Liver (tissue), 8 donors: ENCODE measurements at regions not wholly inside any gene's neighbourhood (a gene's known extent, or its start where the extent isn't known, plus 50 kb on each side); places are given as distances from the start of the nearest gene placed in this dataset.

ENCODE experiments used
- DNase-seq: peaks from one replicate; pipeline ENCODE4 v3.0.0-alpha.2; 2017; ENCODE audit warnings: low spot score
- H3K27ac ChIP-seq, 2 donors: one replicate each; pipeline ENCODE4 v1.7.0; 2013; ENCODE audit warnings: inconsistent platforms in 2 of 2, low read length in 2 of 2, control low read depth in 1 of 2, low read depth in 1 of 2, mild to moderate bottlenecking in 1 of 2
- H3K27me3 ChIP-seq, 4 donors: one replicate each; pipeline versions ENCODE4 v1.6.1 to v1.7.0; 2013; ENCODE audit warnings: low read length in 3 of 4, inconsistent platforms in 1 of 4, mild to moderate bottlenecking in 1 of 4, moderate library complexity in 1 of 4; ENCODE audit not compliant: control insufficient read depth in 4 of 4, insufficient read depth in 4 of 4
- H3K36me3 ChIP-seq, 4 donors: one replicate each; pipeline versions ENCODE4 v1.6.1 to v1.7.0; 2013; ENCODE audit warnings: low read length in 3 of 4, mild to moderate bottlenecking in 3 of 4, low read depth in 1 of 4, moderate library complexity in 1 of 4; ENCODE audit not compliant: control insufficient read depth in 4 of 4, insufficient read depth in 3 of 4
- H3K4me1 ChIP-seq, 4 donors: one replicate each; pipeline versions ENCODE4 v1.6.1 to v1.7.0; 2013; ENCODE audit warnings: low read length in 3 of 4, mild to moderate bottlenecking in 3 of 4, moderate library complexity in 1 of 4; ENCODE audit not compliant: control insufficient read depth in 4 of 4, insufficient read depth in 4 of 4
- H3K4me3 ChIP-seq, 3 donors: one replicate each; pipeline versions ENCODE4 v1.6.1 to v1.7.0; 2013; ENCODE audit warnings: low read length in 3 of 3, control low read depth in 1 of 3, low read depth in 1 of 3, mild to moderate bottlenecking in 1 of 3
- H3K9ac ChIP-seq, 2 donors: one replicate each; pipeline ENCODE4 v1.7.0; 2013; ENCODE audit warnings: low read length in 2 of 2, mild to moderate bottlenecking in 2 of 2, moderate library complexity in 2 of 2, control low read depth in 1 of 2, low read depth in 1 of 2
- H3K9me3 ChIP-seq, 4 donors: one replicate each; pipeline versions ENCODE4 v1.6.1 to v1.7.0; 2013; ENCODE audit warnings: low read length in 3 of 4; ENCODE audit not compliant: control insufficient read depth in 4 of 4
- ATF3 ChIP-seq: IDR thresholded peaks from 2 replicates; pipeline ENCODE4 v1.6.1; 2016; ENCODE audit warnings: antibody characterized with exemption
- CTCF ChIP-seq: fragments of 150-350 bp; IDR thresholded peaks from 2 replicates; pipeline ENCODE4 v1.5.1; 2017; ENCODE audit warnings: improper control_type of control experiment, low read depth, low read length; ENCODE audit not compliant: missing input control
- EGR1 ChIP-seq, 2 donors: IDR thresholded peaks; 2 replicates each; pipeline ENCODE4 v1.6.1; 2016 to 2018; ENCODE audit warnings: antibody characterized with exemption in 2 of 2, low read depth in 2 of 2
- FOXA1 ChIP-seq: IDR thresholded peaks from 2 replicates; pipeline ENCODE4 v1.6.1; 2016; ENCODE audit warnings: antibody characterized with exemption
- FOXA2 ChIP-seq: IDR thresholded peaks from 2 replicates; pipeline ENCODE4 v1.6.1; 2016; ENCODE audit warnings: antibody characterized with exemption
- GABPA ChIP-seq, 2 donors: IDR thresholded peaks in 1 of 2; conservative IDR thresholded peaks in 1 of 2; 2 replicates each; pipeline ENCODE4 v1.6.1; 2016; ENCODE audit warnings: antibody characterized with exemption in 2 of 2, mild to moderate bottlenecking in 1 of 2, moderate library complexity in 1 of 2
- HNF4A ChIP-seq, 2 donors: conservative IDR thresholded peaks; 2 replicates each; pipeline ENCODE4 v1.6.1; 2016; ENCODE audit warnings: antibody characterized with exemption in 2 of 2, mild to moderate bottlenecking in 2 of 2
- HNF4G ChIP-seq: IDR thresholded peaks from 2 replicates; pipeline ENCODE4 v1.6.1; 2016; ENCODE audit warnings: antibody characterized with exemption
- JUND ChIP-seq, 2 donors: IDR thresholded peaks; 2 replicates each; pipeline ENCODE4 v1.6.1; 2016; ENCODE audit warnings: antibody characterized with exemption in 2 of 2
- MAX ChIP-seq: IDR thresholded peaks from 2 replicates; pipeline ENCODE4 v1.6.1; 2016; ENCODE audit warnings: antibody characterized with exemption
- NR2F2 ChIP-seq: IDR thresholded peaks from 2 replicates; pipeline ENCODE4 v1.6.1; 2016; ENCODE audit warnings: antibody characterized with exemption
- RAD21 ChIP-seq, 2 donors: IDR thresholded peaks; 2 replicates each; pipeline ENCODE4 v1.6.1; 2016; ENCODE audit warnings: antibody characterized with exemption in 2 of 2, mild to moderate bottlenecking in 2 of 2
- RXRA ChIP-seq, 2 donors: IDR thresholded peaks; 2 replicates each; pipeline ENCODE4 v1.6.1; 2017 to 2018; ENCODE audit warnings: antibody characterized with exemption in 2 of 2, mild to moderate bottlenecking in 1 of 2
- SP1 ChIP-seq: IDR thresholded peaks from 2 replicates; pipeline ENCODE4 v1.6.1; 2018; ENCODE audit warnings: antibody characterized with exemption, mild to moderate bottlenecking
- TAF1 ChIP-seq: conservative IDR thresholded peaks from 2 replicates; pipeline ENCODE4 v1.6.1; 2016; ENCODE audit warnings: antibody characterized with exemption, mild to moderate bottlenecking
- YY1 ChIP-seq: IDR thresholded peaks from 2 replicates; pipeline ENCODE4 v1.6.1; 2016; ENCODE audit warnings: antibody characterized with exemption, mild to moderate bottlenecking
- ZBTB33 ChIP-seq: IDR thresholded peaks from 2 replicates; pipeline ENCODE4 v1.6.1; 2016; ENCODE audit warnings: antibody characterized with exemption
- WGBS: extraction: QIAGEN DNeasy Blood & Tissue Kit; methylation state at CpG from one replicate; pipeline ENCODE4 v1.1.7; 2013; 5-methylcytosine and 5-hydroxymethylcytosine counted together
- donor health status: healthy.
- donor health status: healthy.
- donor health status: healthy.
- donor health status: healthy.
- donor health status: healthy.

- DNase-seq, result no peak
- Histone ChIP-seq H3K9ac (no peak overlapping the region), H3K27ac (no peak overlapping the region), H3K4me1 (no peaks in the 10 kb centered on the region), H3K9me3 (no peaks in the 10 kb centered on the region), H3K36me3 (no peaks in the 10 kb centered on the region), H3K27me3 (no peaks in the 10 kb centered on the region), H3K4me3 (no peak overlapping the region)
- 81% methylated on average over 12 of the region's 12 CpGs for WGBS
- TF ChIP-seq FOXA1 (no peak), YY1 (no peak), TAF1 (no peak), RXRA (IDR thresholded peaks at IDR 0.05) (no peak), FOXA2 (no peak), JUND (IDR thresholded peaks at IDR 0.05) (no peak), MAX (no peak)
Measured at GRCh38 chr21:41632748-41633475, 125.0 kb upstream of the TMPRSS2 start.

GRCh38 chr21:41631564-41632461 lies 123.9 kb upstream of the TMPRSS2 start:
- WGBS, result 81% methylated on average over 14 of the region's 14 CpGs
- H3K27me3 ChIP-seq, result no peaks in the 10 kb centered on the region
- no peak overlapping the region for H3K9ac ChIP-seq
- no peak for DNase-seq
- H3K4me3 ChIP-seq, result no peak overlapping the region
- H3K36me3 ChIP-seq, result no peaks in the 10 kb centered on the region
- H3K9me3 ChIP-seq, result no peaks in the 10 kb centered on the region
- H3K4me1 ChIP-seq, result no peaks in the 10 kb centered on the region
- TF ChIP-seq MAX (no peak), ZBTB33 (no peak), FOXA2 (no peak), HNF4G (no peak), RXRA (IDR thresholded peaks at IDR 0.05) (no peak), GABPA (IDR thresholded peaks at IDR 0.05 in 1 of 2, conservative IDR thresholded peaks at IDR 0.05 in 1 of 2) (no peak), HNF4A (conservative IDR thresholded peaks at IDR 0.05) (no peak), FOXA1 (no peak)
- no peak overlapping the region for H3K27ac ChIP-seq

GRCh38 chr21:41630917-41631316 lies 123.0 kb upstream of the TMPRSS2 start:
- no peaks in the 10 kb centered on the region for H3K36me3 ChIP-seq
- H3K4me3 ChIP-seq, result no peak overlapping the region
- 91% methylated on average over 17 of the region's 17 CpGs for WGBS
- no peaks in the 10 kb centered on the region for H3K4me1 ChIP-seq
- no peak for TF ChIP-seq MAX
- no peak for TF ChIP-seq ATF3
- no peak for TF ChIP-seq TAF1
- TF ChIP-seq RAD21 (IDR thresholded peaks at IDR 0.05), result no peak
- no peak for TF ChIP-seq EGR1 (IDR thresholded peaks at IDR 0.05; ENCODE audit: low read depth in 2 of 2)
- no peak for TF ChIP-seq FOXA1
- no peak for TF ChIP-seq HNF4G
- TF ChIP-seq JUND (IDR thresholded peaks at IDR 0.05), result no peak
- TF ChIP-seq SP1, result no peak
- no peak for TF ChIP-seq CTCF
- TF ChIP-seq FOXA2, result no peak
- no peak for TF ChIP-seq NR2F2
- no peak overlapping the region for H3K9ac ChIP-seq
- H3K9me3 ChIP-seq, result no peaks in the 10 kb centered on the region
- H3K27me3 ChIP-seq, result no peaks in the 10 kb centered on the region
- DNase-seq, result no peak
- H3K27ac ChIP-seq, result no peak overlapping the region
